MM.1S (cell line): ENCODE measurements at regions not wholly inside any gene's neighbourhood (a gene's known extent, or its start where the extent isn't known, plus 50 kb on each side); places are given as distances from the start of the nearest gene placed in this dataset.

Source experiments
- CTCF ChIP-seq: fragments of 300-600 bp; sonication (generic); IDR thresholded peaks from 2 replicates; pipeline ENCODE4 v1.5.1; 2016; ENCODE audit warnings: antibody characterized with exemption, low read length, mixed read lengths
- EZH2phosphoT487 ChIP-seq: fragments of 300-600 bp; sonication (generic); IDR thresholded peaks from 2 replicates; pipeline ENCODE4 v1.6.1; 2018; ENCODE audit warnings: antibody characterized with exemption, low read length

- TF ChIP-seq CTCF (no peak), EZH2phosphoT487 (no peak)
Observed at GRCh38 chr14:38350102-38350501, 94.2 kb upstream of the CLEC14A start.
